H1 (cell line): ENCODE measurements at regions not wholly inside any gene's neighbourhood (a gene's known extent, or its start where the extent isn't known, plus 50 kb on each side); places are given as distances from the start of the nearest gene placed in this dataset.

Experiments
- CREB1 ChIP-seq: IDR thresholded peaks from 2 replicates; pipeline ENCODE4 v1.6.1; 2012; ENCODE audit warnings: inconsistent platforms
- EP300 ChIP-seq, 2 experiments: IDR thresholded peaks; 1 replicate in 1 of 2; 2 replicates in 1 of 2; pipeline ENCODE4 v1.6.1; 2011 to 2012; ENCODE audit warnings: low read depth in 2 of 2, low read length in 2 of 2, mild to moderate bottlenecking in 2 of 2, borderline replicate concordance in 1 of 2, inconsistent platforms in 1 of 2, moderate library complexity in 1 of 2
- FOSL1 ChIP-seq: IDR thresholded peaks from 2 replicates; pipeline ENCODE4 v1.6.1; 2011; ENCODE audit warnings: mild to moderate bottlenecking, low read depth, low read length, moderate library complexity; ENCODE audit not compliant: insufficient read depth
- GTF2F1 ChIP-seq: IDR thresholded peaks from 2 replicates; pipeline ENCODE4 v1.6.1; 2012; ENCODE audit warnings: low read depth, low read length, improper control_type of control experiment, borderline replicate concordance
- SUZ12 ChIP-seq: fragments of 200-600 bp; sonication (generic); IDR thresholded peaks from 2 replicates; pipeline ENCODE4 v1.6.1; 2012; ENCODE audit warnings: mild to moderate bottlenecking, inconsistent platforms, low read length, moderate library complexity, mixed read lengths
- TEAD4 ChIP-seq: IDR thresholded peaks from 2 replicates; pipeline ENCODE4 v1.6.1; 2012; ENCODE audit warnings: low read depth, low read length, inconsistent platforms, mixed read lengths
- YY1 ChIP-seq: IDR thresholded peaks from 2 replicates; pipeline ENCODE4 v1.6.1; 2011; ENCODE audit warnings: low read depth, mild to moderate bottlenecking, low read length
- TF ChIP-seq, protein P1 (sequence below), 3 experiments: IDR thresholded peaks; 1 replicate in 2 of 3; 2 replicates in 1 of 3; pipeline versions ENCODE4 v1.5.1 to v1.6.1; 2011; ENCODE audit warnings: low read length in 3 of 3, mild to moderate bottlenecking in 3 of 3, inconsistent platforms in 2 of 3, low read depth in 1 of 3, moderate library complexity in 1 of 3; ENCODE audit not compliant: insufficient read depth in 1 of 3; ENCODE audit errors: control extremely low read depth in 1 of 3
- TF ChIP-seq, protein P2 (sequence below): IDR thresholded peaks from 2 replicates; pipeline ENCODE4 v1.6.1; 2011; ENCODE audit warnings: low read length, improper control_type of control experiment
- TF ChIP-seq, protein P3 (sequence below): IDR thresholded peaks from 2 replicates; pipeline ENCODE4 v1.6.1; 2012; ENCODE audit warnings: low read length, inconsistent platforms

DNA sequence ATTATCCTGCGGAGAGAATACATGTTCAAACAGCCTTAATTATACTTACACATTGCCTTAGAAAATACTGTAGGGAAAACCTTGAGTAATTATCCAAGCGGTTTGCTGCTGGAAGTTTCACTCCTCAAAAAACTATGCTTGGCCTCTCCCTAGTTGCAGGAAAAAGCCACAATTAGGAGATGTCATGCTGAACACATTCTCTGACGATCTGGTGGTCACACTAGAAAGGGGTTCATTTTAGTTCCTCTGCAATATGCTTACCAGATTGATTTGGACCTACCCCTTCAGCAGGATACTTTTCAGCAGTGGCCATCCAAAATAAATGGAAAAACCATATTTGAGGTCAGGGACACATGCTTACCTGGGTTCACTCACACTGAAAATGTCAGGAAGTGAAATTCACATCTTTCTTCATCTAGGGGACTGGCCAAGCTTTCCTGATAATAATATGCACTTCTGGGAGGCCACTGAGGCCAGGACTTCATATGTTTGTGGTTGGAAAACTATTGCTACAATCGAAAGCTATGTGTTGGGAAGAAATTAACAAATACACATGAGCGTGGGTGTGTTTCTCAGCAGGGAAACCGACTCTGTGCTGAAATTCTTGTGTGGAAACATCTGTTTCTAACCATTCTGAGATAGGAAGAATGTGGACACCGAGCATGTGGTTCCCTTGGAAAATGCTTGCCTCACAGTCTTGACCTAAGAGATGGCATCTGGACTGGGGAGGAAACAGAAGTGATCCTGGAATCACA is 68.8 kb downstream of the ATXN3L start:
- TF ChIP-seq, protein P1, sequence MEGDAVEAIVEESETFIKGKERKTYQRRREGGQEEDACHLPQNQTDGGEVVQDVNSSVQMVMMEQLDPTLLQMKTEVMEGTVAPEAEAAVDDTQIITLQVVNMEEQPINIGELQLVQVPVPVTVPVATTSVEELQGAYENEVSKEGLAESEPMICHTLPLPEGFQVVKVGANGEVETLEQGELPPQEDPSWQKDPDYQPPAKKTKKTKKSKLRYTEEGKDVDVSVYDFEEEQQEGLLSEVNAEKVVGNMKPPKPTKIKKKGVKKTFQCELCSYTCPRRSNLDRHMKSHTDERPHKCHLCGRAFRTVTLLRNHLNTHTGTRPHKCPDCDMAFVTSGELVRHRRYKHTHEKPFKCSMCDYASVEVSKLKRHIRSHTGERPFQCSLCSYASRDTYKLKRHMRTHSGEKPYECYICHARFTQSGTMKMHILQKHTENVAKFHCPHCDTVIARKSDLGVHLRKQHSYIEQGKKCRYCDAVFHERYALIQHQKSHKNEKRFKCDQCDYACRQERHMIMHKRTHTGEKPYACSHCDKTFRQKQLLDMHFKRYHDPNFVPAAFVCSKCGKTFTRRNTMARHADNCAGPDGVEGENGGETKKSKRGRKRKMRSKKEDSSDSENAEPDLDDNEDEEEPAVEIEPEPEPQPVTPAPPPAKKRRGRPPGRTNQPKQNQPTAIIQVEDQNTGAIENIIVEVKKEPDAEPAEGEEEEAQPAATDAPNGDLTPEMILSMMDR (IDR thresholded peaks at IDR 0.05; ENCODE audit: control extremely low read depth in 1 of 3, insufficient read depth in 1 of 3, low read depth in 1 of 3, low read length in 3 of 3): no peak
- TF ChIP-seq EP300 (IDR thresholded peaks at IDR 0.05; ENCODE audit: borderline replicate concordance in 1 of 2, low read depth in 2 of 2, low read length in 2 of 2): no peak
- TF ChIP-seq TEAD4: no peak
- TF ChIP-seq SUZ12: no peak
- TF ChIP-seq, protein P2, sequence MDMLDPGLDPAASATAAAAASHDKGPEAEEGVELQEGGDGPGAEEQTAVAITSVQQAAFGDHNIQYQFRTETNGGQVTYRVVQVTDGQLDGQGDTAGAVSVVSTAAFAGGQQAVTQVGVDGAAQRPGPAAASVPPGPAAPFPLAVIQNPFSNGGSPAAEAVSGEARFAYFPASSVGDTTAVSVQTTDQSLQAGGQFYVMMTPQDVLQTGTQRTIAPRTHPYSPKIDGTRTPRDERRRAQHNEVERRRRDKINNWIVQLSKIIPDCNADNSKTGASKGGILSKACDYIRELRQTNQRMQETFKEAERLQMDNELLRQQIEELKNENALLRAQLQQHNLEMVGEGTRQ: no peak
- no peak for TF ChIP-seq CREB1
- TF ChIP-seq GTF2F1: no peak
- TF ChIP-seq, protein P3, sequence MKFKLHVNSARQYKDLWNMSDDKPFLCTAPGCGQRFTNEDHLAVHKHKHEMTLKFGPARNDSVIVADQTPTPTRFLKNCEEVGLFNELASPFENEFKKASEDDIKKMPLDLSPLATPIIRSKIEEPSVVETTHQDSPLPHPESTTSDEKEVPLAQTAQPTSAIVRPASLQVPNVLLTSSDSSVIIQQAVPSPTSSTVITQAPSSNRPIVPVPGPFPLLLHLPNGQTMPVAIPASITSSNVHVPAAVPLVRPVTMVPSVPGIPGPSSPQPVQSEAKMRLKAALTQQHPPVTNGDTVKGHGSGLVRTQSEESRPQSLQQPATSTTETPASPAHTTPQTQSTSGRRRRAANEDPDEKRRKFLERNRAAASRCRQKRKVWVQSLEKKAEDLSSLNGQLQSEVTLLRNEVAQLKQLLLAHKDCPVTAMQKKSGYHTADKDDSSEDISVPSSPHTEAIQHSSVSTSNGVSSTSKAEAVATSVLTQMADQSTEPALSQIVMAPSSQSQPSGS: no peak
- no peak for TF ChIP-seq YY1
- no peak for TF ChIP-seq FOSL1
